ENCODE measurements at regions not wholly inside any gene's neighbourhood (a gene's known extent, or its start where the extent isn't known, plus 50 kb on each side); places are given as distances from the start of the nearest gene placed in this dataset.
"Not testable (repeated sequence)": the region's sequence is repeated elsewhere in the genome, so short reads cannot be mapped to it uniquely, and the experiment has no call there.

- not testable (repeated sequence) for TF ChIP-seq CTCF (IDR thresholded peaks at IDR 0.05; ENCODE audit: low read depth, low read length); POLR2A (IDR thresholded peaks at IDR 0.05; ENCODE audit: extremely low read depth, insufficient read length); MAX (IDR thresholded peaks at IDR 0.05; ENCODE audit: low read depth, low read length); MYC (IDR thresholded peaks at IDR 0.05; ENCODE audit: low read depth, low read length)
These were observed 153.8 kb upstream of the PRKX start for GRCh38 chrX:3867067-3867831.
